Astrocyte (in vitro differentiated cells and primary cell): ENCODE measurements at regions not wholly inside any gene's neighbourhood (a gene's known extent, or its start where the extent isn't known, plus 50 kb on each side); places are given as distances from the start of the nearest gene placed in this dataset.

Experiments used
- CTCF ChIP-seq: IDR thresholded peaks from 2 replicates; pipeline ENCODE4 v1.5.1; 2011; ENCODE audit warnings: low read depth, mild to moderate bottlenecking, inconsistent platforms, low read length, moderate library complexity; ENCODE audit not compliant: insufficient read depth
- EZH2 ChIP-seq: IDR thresholded peaks from 2 replicates; pipeline ENCODE4 v1.6.1; 2012; ENCODE audit warnings: mild to moderate bottlenecking, low read length, inconsistent platforms; ENCODE audit not compliant: insufficient read depth

GRCh38 chr3:64445944-64446300, 220.7 kb upstream of the PRICKLE2 start:
- TF ChIP-seq EZH2 (no peak), CTCF (no peak)
